ENCODE measurements at regions not wholly inside any gene's neighbourhood (a gene's known extent, or its start where the extent isn't known, plus 50 kb on each side); places are given as distances from the start of the nearest gene placed in this dataset.
"Not testable (repeated sequence)": the region's sequence is repeated elsewhere in the genome, so short reads cannot be mapped to it uniquely, and the experiment has no call there.

DNA sequence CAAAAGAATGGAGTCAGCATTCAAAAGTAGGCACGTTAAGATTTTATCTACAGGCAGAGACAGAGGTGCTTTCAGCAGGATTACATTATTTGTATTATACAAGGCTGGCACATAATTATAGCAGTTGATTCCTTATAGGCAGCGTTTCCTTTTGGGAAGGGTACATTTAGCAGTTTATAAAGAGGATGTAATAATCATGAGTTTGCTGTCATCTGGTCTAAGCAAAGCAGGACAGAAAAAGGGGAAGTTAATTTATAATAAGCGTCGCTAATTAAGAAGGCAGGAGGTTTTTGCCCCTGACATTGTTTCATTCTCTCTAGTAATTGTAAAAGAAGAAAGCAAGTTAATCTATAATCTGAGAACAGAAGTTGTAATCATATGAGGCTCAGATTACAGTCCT is 259.9 kb upstream of the MDGA2 start:
- Mint-ChIP-seq H3K4me1 (peaks cover 0 to 5% (median 0%) of the 10 kb centered on the region in 3 donors), H3K27ac (no peak overlapping the region), H3K27me3 (peaks cover 4% of the 10 kb centered on the region), H3K9me3 (peaks cover 0 to 5% (median 0%) of the 10 kb centered on the region in 3 donors), H3K36me3 (no peaks in the 10 kb centered on the region), H3K4me3 (peak overlapping the region in 2 of 4 donors; percentile 12 to 18)

DNA sequence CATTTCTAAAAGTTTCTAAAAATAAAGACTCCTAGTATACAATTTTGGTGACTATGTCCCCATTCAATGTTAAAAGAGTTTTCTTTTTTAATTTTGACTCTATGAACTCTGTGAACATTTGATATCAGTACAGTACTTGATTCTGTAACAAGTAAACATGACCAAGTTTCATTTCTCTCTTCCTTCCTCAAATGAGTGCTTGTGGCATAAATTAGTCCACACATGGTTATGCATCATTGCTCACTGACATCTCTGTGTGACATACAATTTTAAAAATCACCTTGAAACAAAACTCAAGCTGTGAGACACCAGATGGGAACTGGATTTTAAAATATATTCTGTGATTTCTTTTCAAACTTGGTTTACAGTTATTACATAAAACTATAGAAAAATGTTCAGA is 253.9 kb upstream of the MDGA2 start:
- peak overlapping the region in 1 of 3 donors; percentile 47 for H3K27ac Mint-ChIP-seq
- no peaks in the 10 kb centered on the region for H3K36me3 Mint-ChIP-seq
- H3K4me3 Mint-ChIP-seq, result peak overlapping the region in 1 of 4 donors; percentile 18
- peaks cover 0 to 4% (median 2%) of the 10 kb centered on the region in 3 donors for H3K4me1 Mint-ChIP-seq
- no peaks in the 10 kb centered on the region for H3K27me3 Mint-ChIP-seq
- peaks cover 0 to 12% (median 3%) of the 10 kb centered on the region in 3 donors for H3K9me3 Mint-ChIP-seq

DNA sequence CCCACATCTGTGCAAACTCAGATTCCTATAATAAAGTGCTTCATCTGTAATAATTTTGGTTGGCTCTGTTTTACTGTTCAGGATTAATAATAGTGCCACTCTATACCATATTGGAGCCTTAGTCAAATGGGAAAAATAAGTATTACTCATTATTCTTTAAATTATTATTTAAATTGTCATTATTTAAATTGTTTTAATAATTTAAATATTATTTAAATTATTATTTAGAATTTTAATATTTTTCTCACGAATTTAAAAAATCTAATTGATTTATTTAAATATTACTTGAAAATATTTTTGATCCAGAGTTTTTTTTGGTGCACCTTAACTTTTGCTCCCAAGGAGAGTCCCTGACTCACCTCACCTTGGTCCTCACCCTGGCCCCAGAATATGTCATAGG is 245.7 kb upstream of the MDGA2 start:
- Mint-ChIP-seq H3K4me3 (no peak overlapping the region), H3K9me3 (peaks cover 0 to under 1% (median 0%) of the 10 kb centered on the region in 3 donors), H3K27me3 (no peaks in the 10 kb centered on the region), H3K27ac (no peak overlapping the region), H3K36me3 (no peaks in the 10 kb centered on the region), H3K4me1 (peaks cover 0 to 3% (median 0%) of the 10 kb centered on the region in 3 donors)

DNA sequence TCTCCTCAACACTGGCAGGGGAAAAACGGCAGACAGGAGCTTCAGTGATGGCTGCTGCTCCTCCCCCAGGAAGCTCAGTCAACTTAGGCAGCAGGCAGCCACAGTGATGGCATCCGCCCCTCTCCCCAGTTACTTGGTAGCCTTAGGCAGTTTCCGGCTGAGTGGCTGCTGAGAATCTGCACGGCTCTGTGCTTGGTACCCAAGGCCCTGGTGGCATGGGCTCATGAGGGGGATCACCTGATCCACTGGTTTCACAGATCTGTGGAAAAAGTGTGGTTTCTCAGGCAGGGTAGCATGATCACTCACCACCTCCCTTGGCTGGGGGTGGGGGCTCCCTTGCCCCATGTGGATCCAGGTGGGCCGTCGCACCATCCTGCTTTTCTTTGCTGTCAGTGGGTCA is 244.6 kb upstream of the MDGA2 start:
- H3K9me3 Mint-ChIP-seq, result no peaks in the 10 kb centered on the region

DNA sequence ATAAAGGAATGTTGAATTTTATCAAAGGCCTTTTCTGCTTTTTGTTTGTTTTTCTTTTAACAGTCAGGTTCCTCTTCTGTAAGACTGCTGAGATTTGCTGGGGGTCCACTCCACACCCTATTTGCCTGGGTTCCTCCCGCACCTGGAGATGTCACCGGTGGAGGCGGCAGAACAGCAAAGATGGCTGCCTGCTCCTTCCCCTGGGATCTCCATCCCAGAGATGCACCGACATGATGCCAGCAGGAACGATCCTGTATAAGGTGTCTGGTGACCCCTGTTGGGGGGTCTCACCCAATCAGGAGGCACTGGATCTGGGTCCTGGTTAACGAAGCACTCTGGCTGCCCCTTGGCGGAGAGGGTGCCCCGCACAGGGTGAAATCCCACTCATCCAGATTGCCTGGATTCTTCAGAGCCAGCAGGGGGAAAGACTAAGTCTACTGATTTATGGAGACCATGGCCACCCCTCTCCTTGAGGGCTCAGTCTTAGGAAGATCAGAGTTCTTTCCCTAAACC is 244.0 kb upstream of the MDGA2 start:
- H3K9me3 Mint-ChIP-seq, result no peaks in the 10 kb centered on the region
- H3K4me1 Mint-ChIP-seq, result peaks cover 0 to 3% (median 0%) of the 10 kb centered on the region in 3 donors
- no peak overlapping the region for H3K27ac Mint-ChIP-seq
- H3K4me3 Mint-ChIP-seq, result no peak overlapping the region
- H3K36me3 Mint-ChIP-seq, result no peaks in the 10 kb centered on the region
- H3K27me3 Mint-ChIP-seq, result no peaks in the 10 kb centered on the region

More for the DNA sequence above, 244.6 kb upstream of the MDGA2 start:
- no peaks in the 10 kb centered on the region for H3K27me3 Mint-ChIP-seq
- H3K4me1 Mint-ChIP-seq, result peaks cover 0 to 3% (median 0%) of the 10 kb centered on the region in 3 donors
- no peaks in the 10 kb centered on the region for H3K36me3 Mint-ChIP-seq
- no peak overlapping the region for H3K27ac Mint-ChIP-seq
- no peak overlapping the region for H3K4me3 Mint-ChIP-seq

DNA sequence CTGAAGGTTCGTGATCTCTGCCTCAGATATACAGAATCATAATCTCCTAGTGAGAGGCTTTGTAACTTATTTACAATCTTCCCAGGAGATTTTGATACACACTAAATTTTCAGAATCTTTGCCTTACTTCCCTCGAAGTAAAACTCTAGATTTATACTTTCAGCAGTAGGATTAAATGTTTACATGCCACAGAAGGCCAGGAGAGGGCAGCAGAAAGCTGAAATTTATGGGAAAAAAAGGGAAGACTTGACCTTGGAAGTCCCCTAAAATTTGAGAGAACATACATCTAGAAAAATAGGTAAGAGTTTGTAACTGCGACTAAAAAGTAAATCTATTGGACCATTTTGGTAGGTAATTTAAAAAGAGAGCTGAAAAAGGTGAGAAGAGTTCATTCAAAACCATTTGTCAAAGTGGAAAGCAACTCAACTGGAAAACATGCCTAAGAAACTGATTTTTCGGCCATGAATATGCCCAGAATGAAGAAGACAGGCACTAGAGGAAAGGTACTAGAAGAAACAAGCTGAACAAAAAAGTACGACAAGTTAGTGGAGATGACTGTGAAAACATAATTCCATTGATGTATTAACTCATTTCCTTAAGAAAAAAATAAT is 242.0 kb upstream of the MDGA2 start:
- Mint-ChIP-seq H3K36me3 (no peaks in the 10 kb centered on the region), H3K27ac (no peak overlapping the region), H3K27me3 (no peaks in the 10 kb centered on the region), H3K9me3 (no peaks in the 10 kb centered on the region), H3K4me1 (peaks cover 0 to 3% (median 0%) of the 10 kb centered on the region in 3 donors), H3K4me3 (no peak overlapping the region)

DNA sequence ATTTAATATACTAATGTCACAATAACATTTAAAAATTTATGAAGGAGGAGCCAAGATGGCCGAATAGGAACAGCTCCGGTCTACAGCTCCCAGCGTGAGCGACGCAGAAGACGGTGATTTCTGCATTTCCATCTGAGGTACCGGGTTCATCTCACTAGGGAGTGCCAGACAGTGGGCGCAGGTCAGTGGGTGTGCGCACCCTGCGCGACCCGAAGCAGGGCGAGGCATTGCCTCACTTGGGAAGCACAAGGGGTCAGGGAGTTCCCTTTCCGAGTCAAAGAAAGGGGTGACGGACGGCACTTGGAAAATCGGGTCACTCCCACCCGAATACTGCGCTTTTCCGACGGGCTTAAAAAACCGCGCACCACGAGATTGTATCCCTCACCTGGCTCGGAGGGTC is 225.7 kb upstream of the MDGA2 start:
- not testable (repeated sequence) for H3K36me3 Mint-ChIP-seq, H3K27me3 Mint-ChIP-seq, H3K4me1 Mint-ChIP-seq, H3K4me3 Mint-ChIP-seq, H3K27ac Mint-ChIP-seq
- peaks cover 0 to 14% (median 0%) of the 10 kb centered on the region in 3 donors for H3K9me3 Mint-ChIP-seq

DNA sequence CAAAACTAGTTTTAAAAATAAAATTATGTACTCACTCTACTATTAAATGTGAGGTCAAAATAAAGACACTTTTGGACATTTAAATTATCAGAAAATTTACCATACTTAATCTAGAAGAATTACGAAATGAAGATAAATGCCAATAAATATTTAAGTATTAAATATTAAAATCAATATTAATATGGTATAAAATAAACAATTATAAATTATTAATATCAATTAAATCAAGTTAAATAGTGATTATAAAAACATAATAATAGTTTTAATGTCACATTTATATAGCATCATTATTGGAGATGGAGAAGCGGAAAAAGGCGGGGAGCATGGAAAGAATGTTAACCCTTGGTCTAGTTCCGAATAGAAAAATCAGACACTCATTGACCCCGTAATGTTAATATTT is 224.3 kb upstream of the MDGA2 start:
- no peaks in the 10 kb centered on the region for H3K4me1 Mint-ChIP-seq
- H3K27ac Mint-ChIP-seq, result no peak overlapping the region
- H3K4me3 Mint-ChIP-seq, result no peak overlapping the region
- H3K36me3 Mint-ChIP-seq, result no peaks in the 10 kb centered on the region
- H3K27me3 Mint-ChIP-seq, result no peaks in the 10 kb centered on the region
- peaks cover 0 to 14% (median 0%) of the 10 kb centered on the region in 3 donors for H3K9me3 Mint-ChIP-seq

DNA sequence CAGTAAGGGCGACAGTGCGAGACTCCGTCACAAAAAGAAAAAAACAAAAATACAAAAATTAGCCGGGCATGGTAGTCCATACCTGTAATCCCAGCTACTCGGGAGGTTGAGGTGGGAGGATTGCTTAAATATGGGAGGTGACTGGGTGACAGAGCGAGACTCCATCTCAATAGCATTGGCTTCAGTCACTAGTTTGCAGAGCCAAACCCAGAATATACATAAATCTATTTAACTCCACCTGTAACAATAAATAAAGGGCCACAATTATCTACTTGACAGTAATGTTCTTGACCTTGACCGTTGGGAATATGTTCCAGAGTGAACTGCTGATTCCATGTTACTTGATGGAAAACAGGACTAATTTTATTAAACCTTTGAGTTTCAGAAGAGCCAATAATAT is 198.9 kb upstream of the MDGA2 start:
- Mint-ChIP-seq H3K9me3 (peaks cover 0 to 5% (median 1%) of the 10 kb centered on the region in 3 donors), H3K27me3 (no peaks in the 10 kb centered on the region), H3K4me1 (no peaks in the 10 kb centered on the region), H3K27ac (no peak overlapping the region), H3K4me3 (no peak overlapping the region), H3K36me3 (no peaks in the 10 kb centered on the region)

DNA sequence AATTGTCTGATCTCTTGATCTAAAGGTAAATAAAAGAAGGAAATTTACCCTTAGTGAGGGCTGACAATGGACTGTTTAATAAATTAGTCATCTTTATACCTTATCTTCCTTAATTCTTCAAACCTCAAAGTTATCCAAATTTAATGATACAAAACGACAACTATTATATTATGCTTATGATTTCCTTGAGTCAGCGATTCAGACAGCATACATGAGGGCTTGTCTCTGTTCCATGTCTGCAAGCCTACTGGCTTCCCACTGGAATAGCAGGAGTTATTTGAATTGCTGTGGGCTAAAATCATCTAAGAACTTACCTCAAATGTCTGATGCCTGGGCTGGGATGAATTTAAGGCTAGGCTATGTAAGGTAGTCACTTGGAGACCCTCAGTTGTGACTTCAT is 197.2 kb upstream of the MDGA2 start:
- Mint-ChIP-seq H3K4me1 (no peaks in the 10 kb centered on the region), H3K4me3 (no peak overlapping the region), H3K27ac (no peak overlapping the region), H3K9me3 (peaks cover 1 to 4% (median 1%) of the 10 kb centered on the region in 3 donors), H3K27me3 (no peaks in the 10 kb centered on the region), H3K36me3 (no peaks in the 10 kb centered on the region)

DNA sequence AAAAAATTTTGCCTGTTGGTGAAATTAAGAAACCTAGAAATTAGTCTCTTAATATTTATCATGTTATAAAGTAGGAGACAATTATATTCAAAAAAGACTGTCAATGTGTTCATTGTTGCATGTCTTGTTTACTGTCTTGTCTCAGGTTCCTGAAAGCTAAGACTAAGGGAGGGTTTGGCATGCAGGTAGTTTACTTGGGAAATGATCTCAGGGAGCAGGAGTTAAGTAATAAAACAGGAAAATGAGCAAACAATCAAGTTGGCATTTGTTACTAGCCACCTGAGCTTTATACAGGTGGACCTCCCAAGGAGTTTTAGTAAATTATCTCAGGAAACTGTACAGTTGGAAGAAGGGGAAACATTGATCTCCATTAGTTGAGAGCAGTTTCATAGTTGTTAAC is 188.0 kb upstream of the MDGA2 start:
- H3K9me3 Mint-ChIP-seq, result peaks cover 3 to 8% (median 6%) of the 10 kb centered on the region in 3 donors
- H3K27me3 Mint-ChIP-seq, result no peaks in the 10 kb centered on the region
- no peak overlapping the region for H3K4me3 Mint-ChIP-seq
- H3K4me1 Mint-ChIP-seq, result no peaks in the 10 kb centered on the region
- H3K27ac Mint-ChIP-seq, result no peak overlapping the region
- no peaks in the 10 kb centered on the region for H3K36me3 Mint-ChIP-seq

DNA sequence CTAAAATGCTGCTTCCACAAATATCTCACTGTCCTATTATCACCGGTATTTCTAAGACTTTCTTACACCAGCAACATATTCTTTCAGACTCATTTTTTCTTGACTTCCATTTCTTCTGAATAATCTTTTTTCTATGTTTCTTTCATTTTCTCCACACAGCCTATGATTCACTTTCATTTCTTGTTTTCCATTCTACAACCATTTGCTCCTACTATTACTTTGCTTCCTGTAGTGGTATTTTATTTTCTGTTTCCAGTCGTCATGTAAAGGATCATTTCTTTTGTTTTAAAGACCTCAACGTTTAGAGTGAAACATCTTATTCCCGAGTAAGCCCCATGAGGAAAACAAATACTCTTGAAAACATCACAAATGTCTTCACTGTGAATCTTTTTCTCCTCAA is 182.2 kb upstream of the MDGA2 start:
- Mint-ChIP-seq H3K27ac (no peak overlapping the region), H3K27me3 (no peaks in the 10 kb centered on the region), H3K9me3 (peaks cover 0 to 8% (median 4%) of the 10 kb centered on the region in 3 donors), H3K4me1 (no peaks in the 10 kb centered on the region), H3K4me3 (no peak overlapping the region), H3K36me3 (no peaks in the 10 kb centered on the region)

DNA sequence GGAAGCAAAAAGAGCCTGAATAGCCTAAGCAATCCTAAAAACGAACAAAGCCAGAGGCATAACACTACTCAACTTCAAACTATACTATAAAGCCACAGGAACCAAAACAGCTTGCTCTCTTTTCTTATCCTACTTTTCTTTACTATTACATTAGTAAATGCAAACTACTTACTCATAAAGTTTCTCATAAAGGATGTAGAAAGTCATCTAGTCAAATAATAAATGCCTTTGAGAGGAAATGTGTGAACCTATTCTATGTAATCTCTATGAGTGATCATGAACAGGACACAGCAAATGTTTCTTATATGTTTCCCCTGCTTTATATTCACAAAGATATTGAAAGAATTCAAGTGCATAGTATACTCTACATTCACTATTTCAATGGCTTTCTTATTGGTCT is 176.9 kb upstream of the MDGA2 start:
- no peak overlapping the region for H3K4me3 Mint-ChIP-seq
- no peaks in the 10 kb centered on the region for H3K27me3 Mint-ChIP-seq
- H3K27ac Mint-ChIP-seq, result no peak overlapping the region
- H3K36me3 Mint-ChIP-seq, result no peaks in the 10 kb centered on the region
- no peaks in the 10 kb centered on the region for H3K4me1 Mint-ChIP-seq
- H3K9me3 Mint-ChIP-seq, result peaks cover 0 to 6% (median 0%) of the 10 kb centered on the region in 3 donors

DNA sequence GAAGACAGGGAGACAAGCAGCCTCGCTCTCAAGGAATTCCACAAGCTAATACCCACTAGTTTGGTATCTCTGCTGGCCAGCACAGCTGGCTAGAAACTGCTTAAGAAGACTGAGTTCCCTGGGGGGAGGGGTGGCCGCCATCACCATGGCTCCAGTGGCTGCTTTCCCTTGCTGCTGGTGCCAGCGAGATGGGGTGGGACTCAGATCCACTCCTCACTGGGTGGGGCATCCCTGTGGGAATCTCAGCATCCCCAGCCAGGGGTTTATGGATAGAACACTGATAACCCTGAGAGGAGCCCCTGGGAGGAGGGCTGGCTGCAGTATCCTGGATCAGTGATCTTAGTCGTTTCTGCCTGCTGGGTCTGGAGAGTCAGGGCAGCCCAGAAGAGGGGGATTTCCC is 170.6 kb upstream of the MDGA2 start:
- no peaks in the 10 kb centered on the region for H3K4me1 Mint-ChIP-seq
- no peaks in the 10 kb centered on the region for H3K36me3 Mint-ChIP-seq
- H3K4me3 Mint-ChIP-seq, result no peak overlapping the region
- no peaks in the 10 kb centered on the region for H3K27me3 Mint-ChIP-seq
- H3K27ac Mint-ChIP-seq, result no peak overlapping the region
- H3K9me3 Mint-ChIP-seq, result peaks cover 3 to 11% (median 10%) of the 10 kb centered on the region in 3 donors

DNA sequence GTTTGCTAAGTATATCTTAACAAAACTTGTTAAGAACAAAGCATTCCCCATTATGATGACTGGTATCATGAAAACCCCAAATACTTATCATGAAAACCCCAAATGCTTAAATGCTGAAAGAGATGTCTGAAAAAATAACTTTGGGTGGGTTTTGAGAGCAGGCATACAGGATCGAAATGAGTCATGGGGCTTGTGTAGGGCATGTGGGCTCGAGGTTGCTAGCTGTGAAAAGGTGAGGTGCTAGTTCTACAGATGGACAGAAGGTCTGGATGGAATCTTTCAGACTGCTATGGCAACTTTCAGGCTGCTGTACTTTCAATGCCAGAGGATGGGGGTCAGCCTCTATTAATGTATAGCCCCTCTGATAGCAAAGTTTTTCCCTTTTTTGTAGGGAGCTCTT is 167.8 kb upstream of the MDGA2 start:
- Mint-ChIP-seq H3K9me3 (peaks cover 3 to 10% (median 9%) of the 10 kb centered on the region in 3 donors), H3K27ac (no peak overlapping the region), H3K4me1 (no peaks in the 10 kb centered on the region), H3K4me3 (no peak overlapping the region), H3K36me3 (no peaks in the 10 kb centered on the region), H3K27me3 (no peaks in the 10 kb centered on the region)

DNA sequence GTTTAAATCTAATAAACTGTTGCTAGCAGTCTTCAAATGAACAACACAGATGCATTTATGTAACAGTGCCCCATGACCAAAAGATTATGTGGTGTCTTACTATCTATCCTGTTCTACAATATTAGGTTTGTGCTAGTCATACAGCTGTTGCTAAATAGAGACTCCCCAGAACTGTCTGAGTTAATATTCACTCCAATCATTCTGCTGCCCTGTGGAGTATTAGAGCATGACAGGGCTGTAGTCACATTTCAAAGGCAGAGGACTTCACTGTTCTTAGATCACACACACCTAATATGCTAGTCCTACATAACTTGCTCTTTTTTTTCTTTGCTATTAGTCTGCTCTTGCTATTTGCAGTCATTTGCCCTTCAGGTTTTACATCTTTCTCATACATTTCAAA is 157.6 kb upstream of the MDGA2 start:
- Mint-ChIP-seq H3K4me3 (no peak overlapping the region), H3K36me3 (no peaks in the 10 kb centered on the region), H3K27me3 (no peaks in the 10 kb centered on the region), H3K4me1 (no peaks in the 10 kb centered on the region), H3K9me3 (peaks cover 0 to 5% (median 3%) of the 10 kb centered on the region in 3 donors), H3K27ac (no peak overlapping the region)

All from IgD-negative memory B cell (primary cell).